NCI-H1417 (cell line): ENCODE measurements at regions not wholly inside any gene's neighbourhood (a gene's known extent, or its start where the extent isn't known, plus 50 kb on each side); places are given as distances from the start of the nearest gene placed in this dataset.

ENCODE experiments used
- DNase-seq, 3 experiments: peaks; one replicate each; lab custom pipeline; 2025; lab: John Stamatoyannopoulos, UW

DNA sequence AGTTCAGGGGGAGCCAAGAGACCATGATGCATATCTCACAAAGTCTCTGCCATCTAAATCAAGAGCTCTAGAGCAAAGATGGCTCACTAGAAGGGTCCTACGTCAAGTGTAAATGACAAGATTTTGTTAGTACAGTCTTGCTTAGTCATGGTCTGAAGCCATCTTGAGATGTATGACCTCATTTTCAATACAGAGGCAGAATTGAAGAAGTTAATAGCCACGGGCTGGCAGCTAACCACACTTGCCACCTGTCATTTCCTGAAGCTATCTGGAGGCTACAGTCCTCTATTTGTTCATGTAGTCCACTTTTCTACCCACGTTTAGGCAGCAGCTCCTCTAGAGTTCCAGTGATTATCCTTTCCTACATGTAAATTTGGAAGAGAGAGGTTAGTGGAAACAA lies 231.7 kb upstream of the CDH12 start:
- peak; percentile 7 to 79 (median 44) for DNase-seq

DNA sequence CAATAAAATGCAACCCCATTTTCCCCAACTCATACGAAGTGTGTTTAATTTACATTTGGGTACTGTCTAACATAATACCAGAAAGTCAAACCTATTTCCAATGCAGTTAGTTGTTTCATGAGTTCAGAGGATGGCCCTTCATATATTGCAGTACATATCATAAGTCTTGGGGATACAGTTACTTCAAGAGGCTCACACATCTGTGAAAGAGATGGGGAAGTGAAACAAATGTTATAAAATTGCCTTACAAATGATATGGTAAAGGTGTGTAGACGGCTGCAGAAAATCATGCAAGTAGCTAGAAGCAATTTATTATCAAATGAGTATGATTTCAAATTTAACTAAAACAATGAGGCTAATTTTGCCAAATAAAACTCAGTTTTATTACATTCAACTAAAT lies 219.0 kb upstream of the CDH12 start:
- no peak for DNase-seq

DNA sequence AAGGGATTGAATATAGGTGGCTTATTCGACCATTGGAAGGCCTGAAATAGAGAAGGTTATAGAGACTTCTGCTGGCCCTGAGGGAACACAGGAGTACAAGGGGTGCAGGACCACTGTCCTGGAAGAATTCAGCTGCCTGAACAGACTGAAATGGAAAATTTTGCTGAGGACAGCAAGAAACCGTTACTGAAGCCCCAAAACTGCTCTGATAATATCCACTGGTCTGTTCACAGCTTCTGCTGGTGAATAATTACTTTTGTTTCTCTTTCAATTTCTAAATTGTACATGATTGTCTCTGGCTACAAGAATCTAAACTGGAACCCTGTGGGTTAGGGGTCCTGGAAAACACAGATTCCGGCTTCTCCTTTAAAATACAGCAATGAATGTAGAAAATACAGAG lies 218.5 kb upstream of the CDH12 start:
- DNase-seq, result no peak

DNA sequence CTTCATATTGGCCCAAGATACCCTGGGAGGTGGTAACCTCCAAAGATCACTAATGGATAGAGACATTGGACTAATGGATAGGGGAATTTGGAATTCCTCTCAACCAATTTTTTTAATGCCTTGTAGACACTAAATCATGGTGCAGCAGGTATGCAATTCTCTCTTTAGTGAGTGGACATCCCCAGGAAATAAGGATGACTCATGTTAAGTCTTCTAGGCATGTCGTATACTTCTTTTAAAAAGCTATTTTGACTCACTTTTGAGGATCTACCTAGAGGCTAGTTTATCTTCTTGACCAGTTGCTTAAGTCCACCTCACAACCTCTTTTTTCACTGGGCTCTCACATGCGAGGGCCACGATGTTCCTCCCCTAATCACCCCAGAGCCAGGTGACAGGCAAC lies 211.6 kb upstream of the CDH12 start:
- no peak for DNase-seq

DNA sequence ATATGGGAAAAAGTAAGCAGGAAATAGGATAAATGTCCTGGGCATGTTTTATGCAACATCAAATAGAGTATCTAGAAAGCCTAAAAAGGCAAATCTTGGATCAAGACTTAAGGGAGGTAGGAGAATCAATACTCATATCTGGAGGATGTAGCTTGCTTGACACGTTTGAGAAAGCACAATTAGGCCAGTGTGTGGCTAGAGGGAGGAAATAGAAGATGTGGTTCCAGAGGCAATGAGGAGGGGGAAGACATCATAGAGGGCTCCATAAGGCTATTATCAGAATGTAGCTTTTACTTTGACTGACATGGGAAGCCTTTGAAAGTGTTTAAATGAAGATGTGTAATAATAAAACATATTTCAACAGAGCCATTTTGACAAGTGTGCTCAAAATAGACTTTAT lies 200.7 kb upstream of the CDH12 start:
- DNase-seq, result peak in 1 of 3 experiments; percentile 5

DNA sequence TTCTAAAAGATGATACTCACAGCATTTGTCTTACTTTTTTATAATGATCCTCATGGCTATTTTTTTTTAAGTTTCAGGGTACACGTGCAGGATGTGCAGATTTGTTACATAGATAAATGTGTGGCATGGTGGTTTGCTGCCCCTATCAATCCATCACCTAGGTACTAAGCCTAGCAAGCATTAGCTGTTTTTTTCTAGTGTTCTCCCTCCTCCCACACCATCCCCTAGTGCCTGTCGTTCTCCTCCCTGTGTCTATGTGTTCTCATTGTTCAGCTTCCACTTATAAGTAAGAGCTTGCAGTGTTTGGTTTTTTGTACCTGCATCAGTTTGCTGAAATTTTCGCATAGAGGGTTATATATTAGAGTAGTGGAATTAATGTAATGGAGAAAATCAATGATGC lies 189.1 kb upstream of the CDH12 start:
- peak in 2 of 3 experiments; percentile 26 to 76 for DNase-seq

DNA sequence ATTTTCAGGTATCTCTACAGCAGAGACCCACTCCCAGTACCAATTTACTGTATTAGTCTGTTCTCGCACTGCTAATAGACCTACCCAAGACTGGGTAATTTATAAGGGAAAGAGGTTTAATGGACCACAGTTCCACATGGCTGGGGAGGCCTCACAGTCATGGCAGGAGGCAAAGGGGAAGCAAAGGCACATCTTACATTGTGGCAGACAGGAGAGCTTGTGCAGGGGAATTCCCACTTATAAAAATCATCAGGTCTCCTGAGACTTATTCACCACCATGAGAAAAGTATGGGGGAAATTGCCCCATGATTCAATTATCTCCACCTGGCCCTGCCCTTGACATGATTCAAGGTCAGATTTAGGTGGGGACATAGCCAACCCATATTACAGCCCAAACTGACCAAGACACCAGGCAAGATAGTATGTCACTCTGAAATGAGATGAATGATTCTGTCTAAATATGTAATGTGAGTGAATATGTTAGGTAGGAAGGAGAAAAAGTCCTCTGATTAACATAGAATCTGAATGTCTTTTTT lies 182.5 kb upstream of the CDH12 start:
- no peak for DNase-seq

DNA sequence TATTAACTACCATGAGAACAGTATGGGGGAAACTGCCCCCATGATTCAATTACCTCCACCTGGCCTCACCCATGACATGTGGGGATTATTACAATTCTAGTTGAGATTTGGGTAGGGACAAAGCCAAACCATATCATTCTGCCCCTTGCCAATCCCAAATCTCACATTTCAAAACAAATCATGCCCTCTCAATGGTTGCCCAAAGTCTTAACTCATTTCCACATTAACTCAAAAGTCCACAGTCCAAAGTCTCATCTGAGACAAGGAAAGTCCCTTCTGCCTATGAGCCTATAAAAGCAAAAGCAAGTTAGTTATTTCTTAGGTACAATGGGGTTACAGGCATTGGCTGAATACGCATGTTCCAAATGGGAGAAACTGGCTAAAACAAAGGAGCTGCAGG lies 180.7 kb upstream of the CDH12 start:
- no peak for DNase-seq

DNA sequence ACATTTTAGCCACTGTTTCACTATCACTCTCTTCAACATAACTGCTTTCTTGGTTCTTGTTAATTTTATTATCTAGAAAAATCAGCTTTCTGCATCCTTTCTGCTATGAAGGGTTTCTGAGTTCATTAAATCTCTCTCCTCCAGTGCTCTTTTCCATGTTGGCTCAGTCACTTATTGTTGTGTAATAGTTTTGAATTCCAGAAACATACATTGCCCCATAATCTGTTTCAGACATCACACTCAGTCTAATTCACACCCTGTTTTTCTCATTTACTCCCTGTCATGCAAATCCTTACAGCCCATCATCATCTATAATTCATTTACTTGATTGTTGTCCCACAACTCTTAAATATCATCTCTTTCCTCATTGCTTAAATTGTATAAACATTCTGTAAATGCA lies 176.1 kb upstream of the CDH12 start:
- DNase-seq, result no peak

DNA sequence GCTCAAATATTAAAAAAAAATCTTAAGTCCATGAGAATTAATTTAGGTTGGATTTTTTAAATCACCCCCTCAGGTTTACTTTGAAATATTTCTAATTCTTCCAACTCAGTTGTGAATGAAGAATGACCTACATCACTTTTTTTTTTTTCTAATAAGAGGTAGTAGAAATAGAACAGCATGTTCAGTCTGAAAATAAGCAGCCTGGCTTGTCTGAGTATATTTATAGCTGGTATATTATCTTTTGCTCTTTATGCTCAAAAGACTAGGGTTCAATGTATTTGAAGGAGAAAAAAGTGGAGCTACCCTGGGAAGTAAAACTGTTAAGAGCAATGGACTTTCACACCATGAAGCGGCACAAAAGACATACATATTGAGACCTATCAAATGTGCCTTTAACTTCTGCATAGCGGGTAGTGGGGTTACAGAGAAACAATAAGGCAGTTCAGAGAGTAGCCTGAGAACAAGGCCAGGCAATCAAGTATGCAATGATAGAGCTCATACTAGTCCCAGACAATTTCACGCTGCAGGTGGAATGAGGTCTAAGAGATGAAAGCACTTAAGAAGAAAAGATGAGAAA lies 175.4 kb upstream of the CDH12 start:
- no peak for DNase-seq

DNA sequence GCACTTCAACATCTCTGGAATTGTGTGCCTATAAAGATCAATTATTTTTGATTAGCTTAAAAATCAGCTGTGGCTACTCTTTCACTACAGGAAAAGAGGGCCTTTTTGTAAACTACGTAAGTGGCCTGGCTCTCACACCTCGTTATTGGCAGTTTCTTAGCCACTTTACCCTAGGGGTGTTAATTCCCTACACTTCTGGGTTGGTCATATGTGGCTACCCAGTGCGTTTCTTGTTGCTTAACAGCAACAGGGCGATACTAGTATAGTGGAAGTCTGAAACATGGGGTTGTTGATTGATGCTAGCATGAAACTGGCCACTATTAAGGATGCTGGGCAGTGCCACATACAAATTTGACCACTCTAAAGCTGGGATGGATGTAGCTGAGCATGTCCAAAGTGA lies 174.7 kb upstream of the CDH12 start:
- peak in 1 of 3 experiments; percentile 32 for DNase-seq

DNA sequence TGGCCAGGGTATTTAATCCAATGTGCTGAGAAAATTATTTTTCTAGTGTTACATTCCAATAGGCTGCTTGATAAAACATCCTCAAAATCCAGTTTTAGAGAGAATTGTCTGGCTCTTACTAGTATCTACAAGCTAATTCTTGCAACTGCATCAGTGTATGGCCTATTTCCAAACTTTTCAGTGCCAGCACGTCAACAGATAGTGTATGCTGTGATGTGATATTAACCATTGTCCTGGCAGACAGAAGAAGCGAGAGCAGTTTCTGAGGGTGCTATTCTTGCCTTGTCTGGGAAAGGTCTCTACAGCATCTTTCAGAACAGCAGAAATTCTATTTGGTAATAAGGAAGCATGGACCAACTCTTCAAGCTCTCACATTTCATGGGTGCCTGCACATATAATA lies 174.2 kb upstream of the CDH12 start:
- DNase-seq, result no peak

DNA sequence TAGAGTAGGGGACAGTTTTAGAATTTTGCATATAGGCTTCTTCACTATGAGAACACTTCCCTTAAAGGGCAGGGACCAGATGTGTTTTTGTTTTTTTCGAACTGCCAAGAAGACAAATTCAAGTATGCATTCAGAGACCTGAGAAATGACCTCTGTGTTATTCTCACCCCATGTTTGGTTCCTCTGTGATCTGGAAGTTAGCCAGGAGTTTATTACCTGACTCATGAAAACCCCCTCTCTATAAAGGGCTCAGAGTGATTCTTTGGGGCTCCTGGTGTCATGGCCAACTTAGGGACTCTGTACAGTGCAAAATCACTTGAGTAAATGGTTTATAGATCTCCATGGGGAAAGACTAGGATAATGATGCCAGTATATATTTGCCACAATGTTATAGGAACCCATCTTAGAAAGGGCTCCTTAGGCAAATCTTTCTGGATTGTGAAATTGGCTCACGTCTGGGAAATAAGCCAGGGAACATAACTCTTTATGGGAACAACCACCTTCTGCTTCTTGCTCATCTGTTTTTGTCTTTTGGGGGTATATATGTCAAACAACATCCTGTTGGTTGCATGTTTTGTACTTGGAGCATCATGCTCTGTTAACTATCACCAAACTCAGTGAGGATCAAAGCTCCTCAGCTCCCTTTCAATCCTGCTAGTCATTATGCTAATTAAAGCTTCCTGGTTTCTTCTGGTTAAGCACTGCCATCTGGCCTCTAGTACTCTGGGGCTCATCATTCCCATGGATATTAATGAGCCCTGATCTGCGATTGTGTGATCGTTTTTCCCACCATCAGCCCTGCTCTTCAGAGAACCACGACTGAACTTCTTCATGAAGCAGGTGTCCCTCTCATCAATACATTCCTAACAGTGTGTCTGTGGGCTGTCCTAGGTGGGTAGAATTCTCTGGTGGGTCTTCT lies 173.4 kb upstream of the CDH12 start:
- DNase-seq, result no peak

DNA sequence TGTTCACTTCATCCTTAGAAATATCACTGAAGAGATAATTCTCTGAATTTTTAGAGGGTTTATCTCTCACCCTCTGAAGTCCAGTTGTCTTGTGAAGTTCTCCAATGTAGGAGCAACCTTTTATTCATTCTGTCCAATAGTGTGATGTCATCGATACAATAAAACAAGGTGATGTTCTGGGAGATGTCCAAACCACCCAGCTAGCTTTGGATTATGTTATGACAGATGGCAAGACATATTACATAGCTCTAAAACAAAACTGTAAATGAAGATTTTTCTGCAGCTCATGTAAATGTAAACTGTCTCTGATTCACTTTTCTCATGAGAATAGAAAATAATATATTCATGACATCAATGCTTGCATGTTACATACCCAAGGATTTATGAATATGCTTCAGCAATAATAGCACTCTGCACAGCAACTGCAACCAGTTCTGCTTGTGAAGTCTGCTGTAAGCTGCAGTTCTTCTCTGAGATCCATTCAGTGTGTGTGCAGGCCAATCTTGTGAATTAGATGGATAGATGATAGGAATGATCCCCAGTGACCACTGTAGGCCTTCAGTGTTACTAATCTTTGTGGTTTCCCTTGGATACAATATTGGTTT lies 172.6 kb upstream of the CDH12 start:
- DNase-seq, result no peak

DNA sequence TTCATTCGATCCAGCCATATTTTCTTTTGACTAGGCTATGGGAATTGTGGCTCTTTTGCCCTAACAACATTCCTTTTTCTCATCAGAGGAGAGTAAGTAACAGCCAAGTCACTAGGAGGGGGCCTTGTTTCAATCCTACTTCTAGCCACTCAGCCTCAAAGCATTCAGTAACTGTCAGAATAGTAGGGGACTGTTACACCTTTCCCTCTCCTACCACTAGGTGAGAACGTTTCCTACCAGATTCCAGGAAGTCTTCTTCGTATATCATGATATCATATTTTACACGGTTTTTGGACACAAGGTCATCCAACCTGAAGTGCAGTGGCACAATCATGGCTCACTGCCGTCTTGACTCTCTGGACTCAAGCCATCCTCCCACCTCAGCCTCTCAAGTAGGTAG lies 171.3 kb upstream of the CDH12 start:
- DNase-seq, result no peak

DNA sequence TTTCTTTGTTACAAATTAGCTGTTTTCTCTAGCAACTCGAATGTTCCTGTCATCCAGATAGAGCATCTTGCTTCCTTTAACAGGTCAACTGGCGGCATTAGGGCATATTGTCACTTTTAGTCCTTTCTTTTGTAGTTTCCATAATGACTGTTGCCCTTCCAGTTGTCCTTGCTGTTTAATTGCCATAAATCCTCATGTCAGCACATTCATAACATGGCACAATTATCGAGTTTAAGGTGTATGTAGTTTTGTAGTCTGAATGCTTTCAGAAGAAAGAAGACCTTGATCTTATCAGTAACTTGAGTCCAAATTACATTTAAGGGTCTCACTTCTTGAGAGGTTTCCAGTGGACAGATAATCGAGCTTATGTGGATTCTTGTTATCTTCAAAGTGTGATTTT lies 161.7 kb upstream of the CDH12 start:
- DNase-seq, result peak in 1 of 3 experiments; percentile 60

DNA sequence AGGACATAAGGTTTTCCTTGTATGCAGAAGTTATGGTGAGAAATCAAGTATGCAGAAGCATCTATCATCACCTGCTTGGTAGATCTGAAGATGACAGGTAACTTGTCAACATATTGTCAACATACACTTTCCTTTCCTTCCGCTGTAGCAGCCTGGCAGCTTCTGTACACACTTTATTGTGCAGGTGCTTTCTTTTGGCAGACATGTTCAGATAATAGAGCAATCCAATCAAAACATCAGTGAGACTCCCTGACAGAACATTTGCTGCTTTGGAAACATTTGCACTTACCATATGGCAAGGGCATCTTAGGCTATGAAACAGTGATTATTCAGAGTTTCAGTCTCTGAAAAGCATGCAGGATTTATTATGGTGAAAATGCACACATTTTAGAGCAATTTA lies 161.1 kb upstream of the CDH12 start:
- DNase-seq, result peak; percentile 11 to 81 (median 58)

DNA sequence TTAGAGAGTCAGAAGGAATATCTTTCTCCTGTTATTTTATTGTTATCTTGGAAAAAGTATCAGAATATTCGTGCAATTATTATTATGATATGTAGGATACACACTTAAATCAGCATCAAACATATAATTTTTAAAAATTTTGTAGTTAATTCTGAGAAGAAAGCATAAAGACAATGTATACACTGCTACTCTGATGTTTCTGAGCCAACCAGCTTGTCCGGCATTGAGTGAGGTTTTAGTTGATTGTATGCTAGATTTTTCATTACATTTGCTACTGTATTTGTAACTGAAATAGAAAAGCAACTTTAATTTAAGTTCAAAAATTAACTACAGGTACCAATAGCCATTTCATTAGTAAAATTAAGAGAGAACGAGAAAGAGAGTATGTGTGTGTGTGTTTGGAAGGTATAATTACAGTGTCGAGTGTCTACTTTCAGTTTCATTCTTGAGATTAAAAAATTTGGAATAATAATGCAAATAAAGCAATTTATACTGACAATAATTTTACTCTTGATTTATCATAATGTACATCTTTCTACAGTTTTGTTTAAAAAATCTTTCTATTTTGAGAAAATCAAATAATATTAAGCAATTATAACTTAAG lies 160.4 kb upstream of the CDH12 start:
- DNase-seq, result peak in 1 of 3 experiments; percentile 67

DNA sequence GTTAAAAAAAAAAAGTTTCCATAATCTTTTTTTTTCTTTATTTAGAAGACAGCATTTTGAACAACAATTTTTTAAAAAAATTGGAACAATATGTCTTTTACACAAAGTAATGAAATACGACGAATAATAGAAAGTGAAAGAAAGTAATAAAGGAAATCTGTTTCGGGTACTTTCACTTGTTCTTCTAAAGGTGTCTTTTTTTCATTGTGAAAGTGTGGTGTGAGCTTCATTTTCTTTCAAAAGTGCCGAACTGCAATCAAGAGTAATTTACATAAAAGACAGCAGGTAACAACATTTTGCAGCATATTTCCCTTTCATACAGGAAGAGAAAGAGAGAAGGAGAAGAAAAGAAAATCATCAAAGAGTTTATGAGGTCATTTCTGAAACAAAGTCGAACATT lies 159.7 kb upstream of the CDH12 start:
- DNase-seq, result peak in 1 of 3 experiments; percentile 67

DNA sequence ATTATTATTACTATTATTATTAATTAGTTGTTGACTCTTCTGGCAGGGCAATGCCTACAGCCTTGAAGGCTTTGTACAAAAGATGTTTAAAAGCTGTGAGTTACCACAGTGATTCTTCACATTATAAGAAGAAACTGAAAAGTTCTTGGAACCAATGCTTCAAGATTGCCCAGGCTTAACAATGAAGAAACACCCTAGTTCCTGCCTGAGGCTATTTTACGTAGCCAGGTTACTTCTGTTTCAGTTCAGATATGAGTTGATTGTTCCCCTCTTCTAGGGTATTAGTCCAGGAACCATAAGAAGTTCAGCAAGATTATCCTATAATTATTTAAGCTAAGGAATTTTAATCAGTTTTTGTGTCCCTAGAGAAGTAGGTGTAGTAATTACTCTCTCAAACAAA lies 154.6 kb upstream of the CDH12 start:
- DNase-seq, result no peak

DNA sequence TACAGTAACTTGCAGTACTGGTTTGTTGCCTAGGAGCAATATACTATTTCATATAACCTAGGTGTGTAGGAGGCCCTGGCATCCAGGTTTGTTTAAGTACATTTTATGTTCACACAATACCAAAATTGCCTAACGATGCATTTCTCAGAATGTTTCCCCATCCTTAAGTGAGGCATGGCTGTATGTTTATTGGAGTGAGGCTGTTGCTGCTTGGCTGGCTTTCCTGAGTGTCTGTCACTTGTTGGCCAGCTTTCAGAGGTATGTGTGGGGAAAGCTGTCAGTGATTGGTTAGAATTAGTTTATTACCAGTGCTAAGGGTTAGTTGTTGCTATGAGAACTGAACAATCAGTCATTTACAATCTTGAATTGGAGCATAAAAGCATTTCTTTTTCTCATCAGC lies 154.1 kb upstream of the CDH12 start:
- peak in 1 of 3 experiments; percentile 42 for DNase-seq

DNA sequence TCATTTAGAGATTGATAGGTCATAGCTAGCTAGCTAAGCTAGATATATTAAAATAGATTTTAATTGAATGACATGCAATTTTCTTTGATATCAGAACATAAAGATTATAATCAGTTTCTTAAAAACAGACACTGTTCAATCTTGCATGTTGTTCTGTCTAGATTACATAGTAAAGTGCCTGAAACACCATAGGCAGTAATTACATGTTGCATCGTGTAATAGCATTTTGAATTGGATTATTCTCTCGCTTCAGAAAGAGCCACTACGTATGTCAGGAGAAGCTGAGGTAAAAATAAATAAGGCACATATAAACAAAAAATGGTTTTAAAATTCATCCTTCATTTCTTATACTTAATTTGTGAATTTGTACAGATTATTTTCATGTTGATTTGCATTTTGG lies 148.0 kb upstream of the CDH12 start:
- DNase-seq, result peak in 2 of 3 experiments; percentile 63 to 95
